ENCODE measurements at regions not wholly inside any gene's neighbourhood (a gene's known extent, or its start where the extent isn't known, plus 50 kb on each side); places are given as distances from the start of the nearest gene placed in this dataset.

- Mint-ChIP-seq H3K27me3 (ENCODE audit: insufficient read depth, unreplicated experiment) (peaks cover 11% of the 10 kb centered on the region), H3K36me3 (ENCODE audit: insufficient read depth, unreplicated experiment) (no peaks in the 10 kb centered on the region), H3K27ac (ENCODE audit: low read depth, unreplicated experiment) (no peak overlapping the region), H3K4me3 (ENCODE audit: unreplicated experiment) (no peak overlapping the region), H3K4me1 (ENCODE audit: insufficient read depth, unreplicated experiment) (no peaks in the 10 kb centered on the region), H3K9me3 (ENCODE audit: unreplicated experiment) (no peaks in the 10 kb centered on the region)
- CTCF ChIA-PET, result no interaction called here
- no TSS peak for BruUV-seq (replicated peaks)
- POLR2A ChIA-PET, result no interaction called here
- no peak for TF ChIP-seq CTCF (IDR thresholded peaks at IDR 0.05; ENCODE audit: unreplicated experiment)
- intact Hi-C loops (cut with micrococcal nuclease), result no loop called here
- DNase-seq (ENCODE audit: unreplicated experiment), result no peak
Observed at GRCh38 chr2:139077099-139077737, 297.0 kb upstream of the NXPH2 start.

- intact Hi-C loops (cut with micrococcal nuclease), result no loop called here
- DNase-seq (ENCODE audit: unreplicated experiment), result no peak
- Mint-ChIP-seq H3K4me3 (ENCODE audit: unreplicated experiment) (no peak overlapping the region), H3K9me3 (ENCODE audit: unreplicated experiment) (no peaks in the 10 kb centered on the region), H3K27ac (ENCODE audit: low read depth, unreplicated experiment) (no peak overlapping the region), H3K27me3 (ENCODE audit: insufficient read depth, unreplicated experiment) (peaks cover 25% of the 10 kb centered on the region), H3K4me1 (ENCODE audit: insufficient read depth, unreplicated experiment) (no peaks in the 10 kb centered on the region), H3K36me3 (ENCODE audit: insufficient read depth, unreplicated experiment) (no peaks in the 10 kb centered on the region)
- ChIA-PET CTCF (no interaction called here), POLR2A (no interaction called here)
- BruUV-seq (replicated peaks), result no TSS peak
- no peak for TF ChIP-seq CTCF (IDR thresholded peaks at IDR 0.05; ENCODE audit: unreplicated experiment)
Observed at GRCh38 chr2:139067874-139068273, 287.7 kb upstream of the NXPH2 start.

DNA sequence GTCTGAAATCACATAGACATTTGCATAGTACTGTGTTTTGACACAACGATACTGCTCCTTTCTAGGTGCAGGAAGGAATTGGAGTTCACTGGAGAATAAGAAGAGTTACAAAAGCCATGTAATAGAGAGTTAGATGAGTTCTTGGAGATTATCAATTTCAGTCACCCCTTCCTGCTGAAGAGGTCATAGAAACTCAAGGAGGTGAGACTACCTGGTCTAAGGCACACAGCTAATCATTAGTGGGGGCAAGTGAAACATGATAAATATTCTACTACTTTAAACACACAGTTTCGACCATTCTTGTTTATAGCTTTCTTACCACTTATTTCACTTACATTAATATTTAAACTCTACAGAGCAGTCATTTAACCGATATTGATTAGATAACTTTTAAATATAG is 286.9 kb upstream of the NXPH2 start:
- no peaks in the 10 kb centered on the region for H3K36me3 Mint-ChIP-seq (ENCODE audit: insufficient read depth, unreplicated experiment)
- H3K27me3 Mint-ChIP-seq (ENCODE audit: insufficient read depth, unreplicated experiment), result peaks cover 25% of the 10 kb centered on the region
- intact Hi-C loops (cut with micrococcal nuclease), result no loop called here
- CTCF ChIA-PET, result no interaction called here
- no peak for DNase-seq (ENCODE audit: unreplicated experiment)
- no peak for TF ChIP-seq CTCF (IDR thresholded peaks at IDR 0.05; ENCODE audit: unreplicated experiment)
- no peak overlapping the region for H3K4me3 Mint-ChIP-seq (ENCODE audit: unreplicated experiment)
- no peak overlapping the region for H3K27ac Mint-ChIP-seq (ENCODE audit: low read depth, unreplicated experiment)
- no TSS peak for BruUV-seq (replicated peaks)
- POLR2A ChIA-PET, result no interaction called here
- H3K4me1 Mint-ChIP-seq (ENCODE audit: insufficient read depth, unreplicated experiment), result no peaks in the 10 kb centered on the region
- H3K9me3 Mint-ChIP-seq (ENCODE audit: unreplicated experiment), result no peaks in the 10 kb centered on the region

DNA sequence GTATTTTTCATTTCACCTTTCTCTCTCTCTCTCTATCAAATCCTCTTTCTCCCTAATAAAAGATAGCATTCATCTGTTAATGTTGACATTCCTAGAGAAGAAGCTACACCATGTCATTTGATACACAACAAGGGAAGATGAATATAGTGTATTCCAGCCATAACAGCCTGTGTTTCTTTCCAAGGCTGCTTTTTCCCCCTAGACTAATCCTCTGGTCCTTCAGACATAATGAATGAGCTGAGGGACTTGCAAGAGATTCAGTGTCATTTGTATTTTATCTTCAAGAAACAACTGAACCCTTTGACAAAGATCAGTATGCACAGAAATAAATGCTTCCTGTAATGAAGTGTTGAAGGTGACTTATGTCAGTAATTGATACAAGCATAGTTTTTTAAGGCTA is 284.0 kb upstream of the NXPH2 start:
- intact Hi-C loops (cut with micrococcal nuclease), result no loop called here
- Mint-ChIP-seq H3K27ac (ENCODE audit: low read depth, unreplicated experiment) (no peak overlapping the region), H3K9me3 (ENCODE audit: unreplicated experiment) (no peaks in the 10 kb centered on the region), H3K4me1 (ENCODE audit: insufficient read depth, unreplicated experiment) (no peaks in the 10 kb centered on the region), H3K4me3 (ENCODE audit: unreplicated experiment) (no peak overlapping the region), H3K36me3 (ENCODE audit: insufficient read depth, unreplicated experiment) (no peaks in the 10 kb centered on the region), H3K27me3 (ENCODE audit: insufficient read depth, unreplicated experiment) (peaks cover 22% of the 10 kb centered on the region)
- POLR2A ChIA-PET, result no interaction called here
- CTCF ChIA-PET, result no interaction called here
- TF ChIP-seq CTCF (IDR thresholded peaks at IDR 0.05; ENCODE audit: unreplicated experiment), result no peak
- no peak for DNase-seq (ENCODE audit: unreplicated experiment)
- BruUV-seq (replicated peaks), result no TSS peak

All from MCF 10A (cell line).